Ovary (tissue), 3 donors: ENCODE measurements at regions not wholly inside any gene's neighbourhood (a gene's known extent, or its start where the extent isn't known, plus 50 kb on each side); places are given as distances from the start of the nearest gene placed in this dataset.

ENCODE experiments used
- POLR2A ChIP-seq: fragments of 450-650 bp; IDR thresholded peaks from one replicate; pipeline ENCODE4 v1.6.1; 2017; ENCODE audit warnings: antibody characterized with exemption, mild to moderate bottlenecking, moderate library complexity
- TF ChIP-seq, protein P1 (sequence below), 3 donors: fragments of 450-650 bp in 2 of 3; fragments of 200-600 bp in 1 of 3; IDR thresholded peaks; one replicate each; pipeline versions ENCODE4 v1.5.1 to v1.8.0; 2016 to 2022; ENCODE audit warnings: antibody characterized with exemption in 3 of 3, mild to moderate bottlenecking in 1 of 3
- donor health status: DM: no; HTN: no; CAD: no.

DNA sequence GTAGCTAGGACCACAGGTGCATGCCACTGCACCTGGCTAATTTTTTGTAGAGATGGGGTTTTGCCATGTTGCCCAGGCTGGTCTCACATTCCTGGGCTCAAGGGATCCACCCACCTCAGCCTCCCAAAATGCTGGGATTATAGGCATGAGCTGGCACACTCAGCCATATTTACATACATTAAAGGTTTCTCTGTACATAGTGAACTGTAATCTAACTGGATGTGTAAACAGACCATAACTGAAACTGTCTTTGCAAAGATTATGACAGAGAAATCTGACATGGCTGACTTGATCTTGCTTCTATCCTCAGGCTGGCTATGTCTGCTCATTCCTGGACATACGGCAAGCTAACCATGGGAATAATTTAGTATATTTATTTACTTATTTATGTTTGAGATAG lies 139.2 kb upstream of the XPO1 start:
- TF ChIP-seq, protein P1, sequence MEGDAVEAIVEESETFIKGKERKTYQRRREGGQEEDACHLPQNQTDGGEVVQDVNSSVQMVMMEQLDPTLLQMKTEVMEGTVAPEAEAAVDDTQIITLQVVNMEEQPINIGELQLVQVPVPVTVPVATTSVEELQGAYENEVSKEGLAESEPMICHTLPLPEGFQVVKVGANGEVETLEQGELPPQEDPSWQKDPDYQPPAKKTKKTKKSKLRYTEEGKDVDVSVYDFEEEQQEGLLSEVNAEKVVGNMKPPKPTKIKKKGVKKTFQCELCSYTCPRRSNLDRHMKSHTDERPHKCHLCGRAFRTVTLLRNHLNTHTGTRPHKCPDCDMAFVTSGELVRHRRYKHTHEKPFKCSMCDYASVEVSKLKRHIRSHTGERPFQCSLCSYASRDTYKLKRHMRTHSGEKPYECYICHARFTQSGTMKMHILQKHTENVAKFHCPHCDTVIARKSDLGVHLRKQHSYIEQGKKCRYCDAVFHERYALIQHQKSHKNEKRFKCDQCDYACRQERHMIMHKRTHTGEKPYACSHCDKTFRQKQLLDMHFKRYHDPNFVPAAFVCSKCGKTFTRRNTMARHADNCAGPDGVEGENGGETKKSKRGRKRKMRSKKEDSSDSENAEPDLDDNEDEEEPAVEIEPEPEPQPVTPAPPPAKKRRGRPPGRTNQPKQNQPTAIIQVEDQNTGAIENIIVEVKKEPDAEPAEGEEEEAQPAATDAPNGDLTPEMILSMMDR (IDR thresholded peaks at IDR 0.05) = no peak
- TF ChIP-seq POLR2A = no peak
